SK-N-SH (cell line): ENCODE measurements at regions not wholly inside any gene's neighbourhood (a gene's known extent, or its start where the extent isn't known, plus 50 kb on each side); places are given as distances from the start of the nearest gene placed in this dataset.

ENCODE experiments used
- CTCF ChIA-PET: fragments of 300-600, 350-600 bp; formaldehyde crosslinking; extraction: SDS; loops from one replicate; lab custom pipeline; 2021; lab: Yijun Ruan, JAX
- POLR2A ChIA-PET: fragments of 350-600 bp; sonication (Branson Sonifier 250); formaldehyde crosslinking; extraction: SDS; loops from one replicate; lab custom pipeline; 2020; ENCODE audit warnings: antibody characterized with exemption, inconsistent platforms; lab: Yijun Ruan, JAX
- DNase-seq: peaks from one replicate; pipeline ENCODE4 v3.0.0; 2012
- H2AFZ ChIP-seq: fragments of 200-600 bp; sonication (generic); 2 replicates; pipeline ENCODE4 v1.8.1; 2016; ENCODE audit warnings: antibody characterized with exemption, mild to moderate bottlenecking, low read depth
- H3F3A ChIP-seq: fragments of 200-600 bp; sonication (generic); replicated peaks from 2 replicates; pipeline ENCODE3; 2016; ENCODE audit warnings: antibody characterized with exemption, mild to moderate bottlenecking; ENCODE audit not compliant: insufficient read depth
- H3K27ac ChIP-seq, 2 experiments: fragments of 200-500 bp in 1 of 2; fragments of 200-600 bp in 1 of 2; sonication (Bioruptor generic) in 1 of 2; sonication (generic), shearing (Covaris generic) in 1 of 2; 2 replicates each; pipeline versions ENCODE4 v1.5.1 to v1.6.1; 2014 to 2016; ENCODE audit warnings: low read depth in 2 of 2, inconsistent platforms in 1 of 2, low read length in 1 of 2, mild to moderate bottlenecking in 1 of 2, mixed read lengths in 1 of 2
- H3K27me3 ChIP-seq: fragments of 200-600 bp; sonication (generic), shearing (Covaris generic); 2 replicates; pipeline ENCODE4 v1.6.1; 2016; ENCODE audit warnings: mixed run types; ENCODE audit not compliant: insufficient read depth
- H3K36me3 ChIP-seq, 2 experiments: fragments of 200-500 bp in 1 of 2; fragments of 200-600 bp in 1 of 2; sonication (Bioruptor generic) in 1 of 2; sonication (generic) in 1 of 2; replicated peaks in 1 of 2; 2 replicates each; pipeline versions ENCODE3 to v1.5.1; 2014 to 2016; ENCODE audit warnings: low read length in 1 of 2, mild to moderate bottlenecking in 1 of 2; ENCODE audit not compliant: insufficient read depth in 2 of 2, control insufficient read depth in 1 of 2
- H3K4me1 ChIP-seq, 2 experiments: fragments of 200-500 bp in 1 of 2; fragments of 200-600 bp in 1 of 2; sonication (Bioruptor generic) in 1 of 2; sonication (generic), shearing (Covaris generic) in 1 of 2; 2 replicates each; pipeline versions ENCODE4 v1.5.1 to v1.6.1; 2014 to 2016; ENCODE audit warnings: low read depth in 1 of 2, low read length in 1 of 2, mixed run types in 1 of 2; ENCODE audit not compliant: insufficient read depth in 2 of 2, control insufficient read depth in 1 of 2
- H3K4me2 ChIP-seq: fragments of 200-600 bp; sonication (generic), shearing (Covaris generic); 2 replicates; pipeline ENCODE4 v1.6.1; 2017; ENCODE audit warnings: mixed run types
- H3K4me3 ChIP-seq, 2 experiments: fragments of 200-500 bp in 1 of 2; fragments of 200-600 bp in 1 of 2; sonication (Bioruptor generic) in 1 of 2; sonication (generic), shearing (Covaris generic) in 1 of 2; 2 replicates each; pipeline versions ENCODE4 v1.5.1 to v1.8.1; 2014 to 2016; ENCODE audit warnings: low read depth in 2 of 2, inconsistent platforms in 1 of 2, low read length in 1 of 2, mild to moderate bottlenecking in 1 of 2, mixed read lengths in 1 of 2, moderate library complexity in 1 of 2
- H3K79me2 ChIP-seq: fragments of 200-600 bp; sonication (generic); 2 replicates; pipeline ENCODE4 v1.8.1; 2017; ENCODE audit warnings: mild to moderate bottlenecking; ENCODE audit not compliant: insufficient read depth
- H3K9ac ChIP-seq: fragments of 200-600 bp; sonication (generic); 2 replicates; pipeline ENCODE4 v1.6.1; 2017; ENCODE audit warnings: mixed run types
- H3K9me2 ChIP-seq: fragments of 200-600 bp; sonication (generic); 2 replicates; pipeline ENCODE4 v1.6.1; 2017; ENCODE audit warnings: mixed run types
- H3K9me3 ChIP-seq: fragments of 200-600 bp; sonication (generic); 2 replicates; pipeline ENCODE4 v1.6.1; 2017; ENCODE audit warnings: mixed run types, mild to moderate bottlenecking, moderate library complexity
- H4K20me1 ChIP-seq: fragments of 200-600 bp; sonication (generic); 2 replicates; pipeline ENCODE4 v1.6.1; 2017; ENCODE audit warnings: mild to moderate bottlenecking, mixed run types; ENCODE audit not compliant: insufficient read depth
- CHD2 ChIP-seq: fragments of 150-350 bp; IDR thresholded peaks from 2 replicates; pipeline ENCODE4 v1.6.1; 2018; ENCODE audit warnings: low read length; ENCODE audit not compliant: partially characterized antibody
- ELF1 ChIP-seq: IDR thresholded peaks from 2 replicates; pipeline ENCODE4 v1.4.0; 2012
- EZH2phosphoT487 ChIP-seq: fragments of 200-600 bp; sonication (generic); IDR thresholded peaks from 2 replicates; pipeline ENCODE4 v1.6.1; 2017; ENCODE audit warnings: low read depth, mixed run types, mild to moderate bottlenecking, antibody characterized with exemption, moderate library complexity, borderline replicate concordance
- FOSL2 ChIP-seq: IDR thresholded peaks from 2 replicates; pipeline ENCODE4 v1.4.0; 2012; ENCODE audit warnings: low read depth, mild to moderate bottlenecking, moderate library complexity, borderline replicate concordance
- GABPA ChIP-seq: IDR thresholded peaks from 2 replicates; pipeline ENCODE4 v1.4.0; 2012; ENCODE audit warnings: low read depth, mild to moderate bottlenecking
- NRF1 ChIP-seq: IDR thresholded peaks from 2 replicates; pipeline ENCODE4 v1.6.1; 2012; ENCODE audit warnings: low read depth, mild to moderate bottlenecking, low read length
- PBX3 ChIP-seq: IDR thresholded peaks from 2 replicates; pipeline ENCODE4; 2012
- RFX5 ChIP-seq: IDR thresholded peaks from 2 replicates; pipeline ENCODE4 v1.6.1; 2012; ENCODE audit warnings: mild to moderate bottlenecking, improper control_type of control experiment, low read length
- SIN3A ChIP-seq: IDR thresholded peaks from 2 replicates; pipeline ENCODE4 v1.6.1; 2012; ENCODE audit warnings: low read depth, mild to moderate bottlenecking, low read length, moderate library complexity, borderline replicate concordance
- TAF1 ChIP-seq: IDR thresholded peaks from 2 replicates; pipeline ENCODE4 v1.6.1; 2012; ENCODE audit warnings: low read depth, mild to moderate bottlenecking, low read length, moderate library complexity, borderline replicate concordance
- TEAD4 ChIP-seq: IDR thresholded peaks from 2 replicates; pipeline ENCODE4 v1.4.0; 2012; ENCODE audit warnings: mild to moderate bottlenecking, borderline replicate concordance; ENCODE audit not compliant: insufficient read depth
- USF2 ChIP-seq: fragments of 150-350 bp; IDR thresholded peaks from 2 replicates; pipeline ENCODE4 v1.6.1; 2017; ENCODE audit warnings: antibody characterized with exemption, low read length, low read depth, borderline replicate concordance
- WGBS: methylation state at CpG from one replicate; pipeline ENCODE4 v1.1.6; 2017; ENCODE audit warnings: low lambda C conversion rate; 5-methylcytosine and 5-hydroxymethylcytosine counted together

GRCh38 chr1:90204023-90204590 is 209.2 kb downstream of the ZNF326 start:
- 8% methylated on average over 2 of the region's 2 CpGs for WGBS
- no peak for DNase-seq
- H3K9ac ChIP-seq = no peak overlapping the region
- H3K27me3 ChIP-seq = peaks cover 3% of the 10 kb centered on the region; the same call in 1 of the 2 replicates
- H4K20me1 ChIP-seq = no peaks in the 10 kb centered on the region
- no peaks in the 10 kb centered on the region for H3F3A ChIP-seq
- ChIA-PET POLR2A (no interaction called here), CTCF (no interaction called here)
- no peaks in the 10 kb centered on the region for H3K9me2 ChIP-seq
- H3K4me1 ChIP-seq = no peaks in the 10 kb centered on the region
- H2AFZ ChIP-seq = no peak overlapping the region
- no peaks in the 10 kb centered on the region for H3K79me2 ChIP-seq
- TF ChIP-seq RFX5 (no peak), TAF1 (no peak), FOSL2 (no peak), USF2 (no peak), ELF1 (no peak), EZH2phosphoT487 (no peak), SIN3A (no peak), GABPA (no peak)
- H3K4me3 ChIP-seq = no peak overlapping the region
- H3K9me3 ChIP-seq = no peaks in the 10 kb centered on the region
- H3K4me2 ChIP-seq = no peak overlapping the region
- H3K36me3 ChIP-seq = no peaks in the 10 kb centered on the region
- H3K27ac ChIP-seq = no peak overlapping the region

GRCh38 chr1:90201467-90202358 is 206.8 kb downstream of the ZNF326 start:
- Histone ChIP-seq H3K9me3 (no peaks in the 10 kb centered on the region), H3F3A (no peaks in the 10 kb centered on the region), H3K9ac (no peak overlapping the region), H3K36me3 (no peaks in the 10 kb centered on the region), H2AFZ (no peak overlapping the region), H3K27ac (no peak overlapping the region), H3K4me2 (peak overlapping the region; percentile 1; the same call in 1 of the 2 replicates), H3K9me2 (no peaks in the 10 kb centered on the region), H3K4me1 (no peaks in the 10 kb centered on the region), H3K4me3 (no peak overlapping the region), H3K79me2 (no peaks in the 10 kb centered on the region), H4K20me1 (no peaks in the 10 kb centered on the region), H3K27me3 (peaks cover 15% of the 10 kb centered on the region; the same call in 1 of the 2 replicates)
- ChIA-PET CTCF (no interaction called here), POLR2A (no interaction called here)
- DNase-seq = no peak
- TF ChIP-seq RFX5 = no peak
- TF ChIP-seq PBX3 = no peak
- no peak for TF ChIP-seq NRF1
- no peak for TF ChIP-seq ELF1
- no peak for TF ChIP-seq SIN3A
- no peak for TF ChIP-seq CHD2
- TF ChIP-seq TEAD4 = no peak
- TF ChIP-seq EZH2phosphoT487 = no peak
- 26% methylated on average over 6 of the region's 6 CpGs for WGBS
